ENCODE measurements at regions not wholly inside any gene's neighbourhood (a gene's known extent, or its start where the extent isn't known, plus 50 kb on each side); places are given as distances from the start of the nearest gene placed in this dataset.
A peak's percentile ranks its signal among the peaks of the same experiment; 100 is the strongest.

GRCh38 chr7:112908086-112908485 is 117.9 kb upstream of the TMEM168 start:
- H3K4me3 Mint-ChIP-seq, result peak overlapping the region; percentile 28
- H3K27ac Mint-ChIP-seq, result peak overlapping the region; percentile 88

GRCh38 chr7:112907658-112908057 is 117.5 kb upstream of the TMEM168 start:
- peaks cover 13% of the 10 kb centered on the region for H3K4me1 ChIP-seq
- TF ChIP-seq CTCF (IDR thresholded peaks at IDR 0.05), result no peak
- no peak for TF ChIP-seq EZH2 (IDR thresholded peaks at IDR 0.05)
- TF ChIP-seq EZH2phosphoT487 (IDR thresholded peaks at IDR 0.05), result no peak
- Mint-ChIP-seq H3K27ac (no peak overlapping the region), H3K27me3 (ENCODE audit: insufficient read depth, low read depth) (peaks cover 1% of the 10 kb centered on the region), H3K9me3 (peaks cover 45% of the 10 kb centered on the region), H3K4me1 (peaks cover 17% of the 10 kb centered on the region), H3K36me3 (peaks cover 55% of the 10 kb centered on the region), H3K4me3 (no peak overlapping the region)
- no peak overlapping the region for H2AFZ ChIP-seq (replicated peaks)
- no peaks in the 10 kb centered on the region for H3K9me3 ChIP-seq (ENCODE audit: low read depth)
- H4K20me1 ChIP-seq (ENCODE audit: low read depth), result peaks cover 9% of the 10 kb centered on the region
- no peak for DNase-seq (ENCODE audit: low spot score)
- H3K79me2 ChIP-seq (ENCODE audit: low read depth), result peaks cover 75% of the 10 kb centered on the region
- H3K27me3 ChIP-seq, result no peaks in the 10 kb centered on the region
- no peaks in the 10 kb centered on the region for H3F3A ChIP-seq (ENCODE audit: low read depth)
- peaks cover 15% of the 10 kb centered on the region for H3K36me3 ChIP-seq
- H3K27ac ChIP-seq, result no peak overlapping the region
- H3K4me2 ChIP-seq, result peak overlapping the region; percentile 31
- H3K4me3 ChIP-seq, result no peak overlapping the region
- no peak overlapping the region for H3K9ac ChIP-seq

More at GRCh38 chr7:112908086-112908485, 117.9 kb upstream of the TMEM168 start:
- DNase-seq (ENCODE audit: low spot score), result peak; percentile 47
- no peak overlapping the region for H3K27ac ChIP-seq
- H3K4me1 ChIP-seq, result peaks cover 13% of the 10 kb centered on the region
- H3K4me2 ChIP-seq, result peak overlapping the region; percentile 31
- H4K20me1 ChIP-seq (ENCODE audit: low read depth), result peaks cover 9% of the 10 kb centered on the region
- no peaks in the 10 kb centered on the region for H3F3A ChIP-seq (ENCODE audit: low read depth)
- peaks cover 57% of the 10 kb centered on the region for H3K36me3 Mint-ChIP-seq
- no peak overlapping the region for H3K4me3 ChIP-seq
- peaks cover 48% of the 10 kb centered on the region for H3K9me3 Mint-ChIP-seq
- H3K36me3 ChIP-seq, result peaks cover 18% of the 10 kb centered on the region
- H3K27me3 ChIP-seq, result no peaks in the 10 kb centered on the region
- peaks cover 17% of the 10 kb centered on the region for H3K4me1 Mint-ChIP-seq
- no peaks in the 10 kb centered on the region for H3K9me3 ChIP-seq (ENCODE audit: low read depth)
- peaks cover 75% of the 10 kb centered on the region for H3K79me2 ChIP-seq (ENCODE audit: low read depth)
- H2AFZ ChIP-seq (replicated peaks), result no peak overlapping the region
- no peak overlapping the region for H3K9ac ChIP-seq
- H3K27me3 Mint-ChIP-seq (ENCODE audit: insufficient read depth, low read depth), result no peaks in the 10 kb centered on the region
- no peak for TF ChIP-seq EZH2 (IDR thresholded peaks at IDR 0.05)
- no peak for TF ChIP-seq EZH2phosphoT487 (IDR thresholded peaks at IDR 0.05)
- TF ChIP-seq CTCF (IDR thresholded peaks at IDR 0.05), result no peak

GRCh38 chr7:112905950-112906349 is 115.8 kb upstream of the TMEM168 start:
- H3K36me3 Mint-ChIP-seq, result peaks cover 53% of the 10 kb centered on the region
- H3K4me3 ChIP-seq, result no peak overlapping the region
- no peak overlapping the region for H3K4me2 ChIP-seq
- no peaks in the 10 kb centered on the region for H3K9me3 ChIP-seq (ENCODE audit: low read depth)
- TF ChIP-seq EZH2 (IDR thresholded peaks at IDR 0.05) (no peak), EZH2phosphoT487 (IDR thresholded peaks at IDR 0.05) (no peak), CTCF (IDR thresholded peaks at IDR 0.05) (no peak)
- no peaks in the 10 kb centered on the region for H3K27me3 ChIP-seq
- no peak for DNase-seq (ENCODE audit: low spot score)
- peaks cover 83% of the 10 kb centered on the region for H3K79me2 ChIP-seq (ENCODE audit: low read depth)
- peaks cover 13% of the 10 kb centered on the region for H3K4me1 ChIP-seq
- no peak overlapping the region for H2AFZ ChIP-seq (replicated peaks)
- H3K9me3 Mint-ChIP-seq, result peaks cover 52% of the 10 kb centered on the region
- peaks cover 9% of the 10 kb centered on the region for H4K20me1 ChIP-seq (ENCODE audit: low read depth)
- H3K27ac ChIP-seq, result no peak overlapping the region
- H3K27me3 Mint-ChIP-seq (ENCODE audit: insufficient read depth, low read depth), result peaks cover 3% of the 10 kb centered on the region
- H3K9ac ChIP-seq, result no peak overlapping the region
- peaks cover 4% of the 10 kb centered on the region for H3K36me3 ChIP-seq
- peaks cover 17% of the 10 kb centered on the region for H3K4me1 Mint-ChIP-seq
- H3K4me3 Mint-ChIP-seq, result no peak overlapping the region
- no peak overlapping the region for H3K27ac Mint-ChIP-seq
- H3F3A ChIP-seq (ENCODE audit: low read depth), result no peaks in the 10 kb centered on the region
